ENCODE measurements at regions not wholly inside any gene's neighbourhood (a gene's known extent, or its start where the extent isn't known, plus 50 kb on each side); places are given as distances from the start of the nearest gene placed in this dataset.

DNA sequence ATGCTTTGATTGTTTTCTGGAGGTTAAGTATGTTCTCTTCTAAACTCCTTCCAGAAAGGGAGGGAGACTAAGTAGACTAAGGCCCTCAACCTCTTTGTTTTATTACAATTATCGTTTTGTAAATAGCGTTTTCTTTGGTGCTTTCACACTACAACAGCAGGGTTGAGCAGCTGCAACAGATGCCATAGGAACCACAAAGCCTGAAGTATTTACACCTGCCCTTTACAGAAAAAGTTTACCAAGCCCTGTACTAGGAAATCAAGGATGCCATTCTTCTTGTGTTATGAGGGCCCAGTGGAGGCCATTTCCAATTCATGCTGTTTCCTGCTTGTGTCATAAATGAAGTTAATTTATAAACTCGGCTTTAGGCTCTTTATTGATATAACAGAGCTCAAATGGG is 914.8 kb downstream of the DCDC2C start:
- no peak for DNase-seq

DNA sequence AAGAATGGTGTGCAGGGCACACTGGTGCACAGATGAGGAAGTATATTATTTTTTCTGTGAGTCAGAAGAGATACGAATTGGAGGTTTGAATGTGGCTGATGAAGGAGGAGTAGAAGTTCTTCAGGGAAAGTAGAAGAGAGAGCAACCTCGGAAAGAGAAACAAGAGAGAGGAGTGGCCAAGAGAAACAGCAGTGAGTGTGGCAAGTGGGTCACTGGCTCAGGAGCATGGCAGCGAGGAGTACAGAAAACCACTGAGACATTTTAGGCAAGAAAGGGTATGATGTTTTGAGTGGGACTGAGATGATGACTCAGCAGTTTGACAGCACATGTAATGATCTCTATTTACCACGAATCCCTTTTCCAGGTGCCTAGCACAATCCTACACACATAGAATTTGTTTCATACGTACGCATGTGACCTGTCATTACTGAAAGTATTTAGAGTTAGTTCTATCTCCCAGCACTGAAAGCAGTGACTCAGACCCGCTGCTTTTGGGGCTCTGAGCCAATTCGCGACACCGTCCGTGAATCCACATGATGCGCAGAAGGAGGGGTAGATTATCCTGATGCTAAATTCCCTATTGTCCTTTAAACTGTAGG is 915.4 kb downstream of the DCDC2C start:
- no peak for DNase-seq

GRCh38 chr2:4628998-4629501 is 925.7 kb downstream of the DCDC2C start:
- DNase-seq, result no peak

- DNase-seq, result no peak
These were observed 931.9 kb downstream of the DCDC2C start for GRCh38 chr2:4635289-4635688.

DNA sequence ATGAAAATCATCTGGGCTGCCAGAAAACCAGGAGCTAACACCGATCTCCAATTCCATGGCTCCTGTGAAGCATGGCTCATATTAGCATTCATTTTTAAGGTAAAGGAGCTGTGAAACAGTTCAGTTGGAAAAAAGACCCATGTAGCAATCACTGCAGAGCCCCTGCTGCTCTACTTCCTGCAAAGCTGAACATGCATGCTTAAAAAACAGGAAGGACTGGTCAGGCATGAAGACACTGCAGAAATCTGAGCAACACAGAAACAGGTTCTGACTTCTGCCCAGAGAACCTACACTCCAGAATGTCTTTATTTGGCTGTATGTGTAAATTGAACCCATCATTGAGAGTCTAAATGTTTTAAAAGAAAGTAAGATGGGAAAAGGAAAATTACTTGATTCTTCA is 950.6 kb downstream of the DCDC2C start:
- no peak for DNase-seq

- no peak for DNase-seq
These were observed 953.0 kb downstream of the DCDC2C start for GRCh38 chr2:4656326-4656725.

- DNase-seq, result no peak
These were observed 958.9 kb downstream of the DCDC2C start for GRCh38 chr2:4662161-4662779.

DNA sequence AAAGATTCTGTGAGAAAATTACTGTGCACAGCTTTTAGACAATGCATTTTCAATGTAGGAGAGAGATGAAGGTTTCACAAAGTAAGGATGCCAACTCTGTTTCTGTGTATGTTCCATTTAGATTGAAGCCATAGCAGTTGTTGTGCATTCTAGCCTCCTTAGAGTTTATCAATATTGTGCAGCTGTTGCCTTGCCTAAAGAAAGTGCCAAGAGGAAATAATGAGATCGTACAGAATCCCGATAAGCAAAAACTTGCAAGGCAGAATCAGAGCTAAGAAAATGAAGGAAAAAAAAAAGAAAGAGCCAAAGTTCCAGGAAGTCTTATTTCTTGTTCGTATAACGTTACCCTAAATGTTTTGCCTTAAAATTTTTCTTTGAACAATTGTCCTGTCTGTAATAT is 965.0 kb downstream of the DCDC2C start:
- no peak for DNase-seq

- DNase-seq, result no peak
These were observed 967.0 kb downstream of the DCDC2C start for GRCh38 chr2:4670331-4670730.

- DNase-seq, result no peak
These were observed 969.7 kb downstream of the DCDC2C start for GRCh38 chr2:4673025-4673489.

DNA sequence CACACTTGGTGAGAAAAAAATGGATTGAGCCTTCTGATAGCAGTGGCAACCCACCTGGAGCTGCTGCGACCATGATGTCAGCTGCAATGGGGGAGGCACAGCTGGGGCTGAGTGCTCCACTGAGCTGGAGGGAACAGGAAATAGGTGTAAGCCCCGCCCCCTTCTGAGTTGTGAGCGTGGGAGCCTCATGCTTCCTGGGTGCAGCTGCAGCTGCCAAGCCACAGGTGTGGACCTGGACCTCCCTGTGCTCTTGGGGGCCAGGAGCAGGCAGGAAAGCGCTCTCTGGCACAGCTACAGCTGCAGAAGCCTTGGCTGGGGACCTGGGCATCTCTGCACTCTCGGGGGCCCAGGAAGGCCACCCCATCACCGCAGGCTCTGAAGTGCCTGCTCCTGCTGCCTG is 970.6 kb downstream of the DCDC2C start:
- DNase-seq, result peak; percentile 18

GRCh38 chr2:4675295-4675694 is 971.9 kb downstream of the DCDC2C start:
- no peak for DNase-seq

DNA sequence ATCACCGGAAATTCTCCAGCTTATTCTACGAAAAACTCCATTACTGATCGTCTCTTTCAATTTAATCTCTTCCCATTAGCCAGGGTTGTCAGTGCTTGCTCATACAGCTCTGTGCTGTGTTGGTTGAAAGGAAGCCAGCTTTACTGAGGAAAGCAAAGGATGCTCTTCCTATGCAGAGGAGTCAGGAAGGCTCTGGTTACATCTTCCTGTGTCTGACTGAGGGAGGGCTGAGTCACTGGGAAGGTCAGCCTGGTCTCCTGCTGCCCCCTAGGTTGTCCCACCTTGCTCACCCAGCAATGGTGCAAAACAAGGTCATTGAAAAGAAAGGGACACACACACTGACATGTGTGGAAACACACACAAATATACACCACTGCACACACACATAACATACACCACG is 975.6 kb downstream of the DCDC2C start:
- no peak for DNase-seq

GRCh38 chr2:4679391-4679790 is 976.0 kb downstream of the DCDC2C start:
- DNase-seq, result no peak

DNA sequence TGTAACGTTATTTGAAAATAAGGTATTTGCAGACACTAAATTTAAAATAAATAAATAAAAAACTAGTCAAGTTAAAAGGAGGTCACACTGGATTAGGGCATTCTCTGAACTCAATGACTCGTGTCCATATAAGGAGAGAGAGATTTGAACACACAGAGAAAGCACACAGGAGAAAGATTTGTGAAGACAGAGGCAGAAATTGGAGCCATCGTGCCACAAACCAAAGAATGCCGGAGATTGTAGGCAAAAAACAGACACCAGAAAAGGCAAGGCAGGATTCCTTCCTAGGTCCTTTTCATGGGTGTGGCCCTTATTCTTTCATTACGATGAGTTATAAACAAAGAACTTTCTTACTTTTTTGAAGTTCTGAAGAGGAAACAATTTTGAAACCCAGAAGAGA is 981.5 kb downstream of the DCDC2C start:
- DNase-seq, result no peak

- DNase-seq, result no peak
These were observed 987.5 kb downstream of the DCDC2C start for GRCh38 chr2:4690913-4691312.

GRCh38 chr2:4693266-4693665 is 989.9 kb downstream of the DCDC2C start:
- DNase-seq, result no peak

DNA sequence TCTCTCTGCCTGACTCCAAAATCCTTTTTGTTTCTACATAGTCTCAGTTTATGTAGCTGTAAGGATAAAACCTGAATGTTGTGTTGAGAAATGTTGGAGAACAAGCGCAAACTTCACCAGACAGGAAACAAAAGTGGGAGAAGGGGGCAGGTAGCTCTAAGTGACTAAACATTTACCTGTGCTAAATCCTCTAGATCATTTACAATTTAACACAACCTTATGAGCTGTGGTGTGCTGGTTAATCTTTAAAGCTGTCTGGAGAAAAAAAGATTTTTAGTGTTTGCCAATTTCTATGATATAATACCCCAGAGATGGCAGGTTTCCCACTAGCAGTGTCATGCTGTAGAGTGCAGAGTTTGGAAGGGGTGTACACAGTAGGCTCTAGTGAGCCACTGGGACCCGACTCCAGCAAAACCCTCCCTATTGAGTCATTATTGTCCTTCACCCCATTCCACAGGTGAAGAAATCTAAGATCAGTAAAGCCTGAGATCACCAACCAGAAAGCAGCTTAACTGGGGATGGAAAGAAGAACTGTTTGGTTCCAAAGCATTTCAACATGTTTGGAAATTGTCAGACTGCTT is 992.0 kb downstream of the DCDC2C start:
- no peak for DNase-seq

GRCh38 chr2:4715065-4715464 is 977.1 kb upstream of the SOX11 start:
- no peak for DNase-seq

- no peak for DNase-seq
These were observed 973.4 kb upstream of the SOX11 start for GRCh38 chr2:4718777-4719176.

- DNase-seq, result no peak
These were observed 966.6 kb upstream of the SOX11 start for GRCh38 chr2:4725618-4726017.

- no peak for DNase-seq
These were observed 959.6 kb upstream of the SOX11 start for GRCh38 chr2:4732560-4732959.

DNA sequence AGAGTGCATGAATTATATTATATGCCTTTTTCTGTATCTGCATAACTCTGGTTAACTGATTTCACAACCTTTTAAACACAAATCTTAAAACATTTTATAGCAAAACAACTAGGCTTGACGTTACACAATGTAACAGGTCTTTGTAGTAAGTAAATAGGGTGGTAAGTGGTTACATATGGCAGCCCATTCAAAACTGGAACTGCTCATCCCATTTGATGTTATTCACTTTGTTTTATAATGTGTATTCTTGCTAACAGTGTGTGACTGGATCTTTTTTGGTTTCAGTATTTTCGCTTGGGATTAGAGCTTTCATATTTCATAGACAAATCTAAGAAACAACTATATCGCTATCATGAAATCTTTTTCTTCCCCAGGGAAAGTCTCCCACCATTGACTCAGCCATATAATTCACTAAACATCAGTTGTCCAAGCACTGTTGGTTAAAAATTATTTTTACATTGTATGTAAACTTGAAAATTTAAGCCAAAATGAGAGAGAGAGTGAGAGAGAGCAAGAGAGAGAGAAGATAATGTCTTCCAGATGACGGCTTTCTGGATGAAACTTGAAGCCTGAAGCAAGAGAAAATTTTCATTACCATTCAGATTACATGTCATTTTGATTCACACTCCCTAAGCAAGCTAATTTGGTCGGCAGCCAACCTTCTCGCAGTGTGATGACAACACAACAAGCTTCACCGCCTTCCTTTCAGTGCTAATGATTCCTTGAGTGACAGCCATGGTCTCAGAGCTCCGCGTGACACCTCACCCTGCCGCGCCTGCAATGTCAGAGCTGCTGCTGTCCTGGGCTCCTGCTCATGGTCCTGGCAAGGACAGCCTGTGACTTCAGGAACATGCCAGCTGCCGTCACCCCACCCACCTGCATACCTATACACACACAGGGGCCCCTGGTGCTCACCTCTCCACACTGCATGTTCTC is 946.9 kb upstream of the SOX11 start:
- DNase-seq, result no peak
